GM21390 (cell line): ENCODE measurements at regions not wholly inside any gene's neighbourhood (a gene's known extent, or its start where the extent isn't known, plus 50 kb on each side); places are given as distances from the start of the nearest gene placed in this dataset.

Source experiments
- ATAC-seq: cut with Tn5 transposase; IDR thresholded peaks from one replicate; pipeline ENCODE4 v1.9.1; 2021; ENCODE audit not compliant: unreplicated experiment

GRCh38 chr5:130731839-130732238 lies 433.2 kb downstream of the HINT1 start:
- ATAC-seq = no peak

- no peak for ATAC-seq
These were observed 435.5 kb downstream of the HINT1 start for GRCh38 chr5:130729541-130729940.

- ATAC-seq = no peak
These were observed 437.2 kb downstream of the HINT1 start for GRCh38 chr5:130727830-130728229.

- no peak for ATAC-seq
These were observed 440.4 kb downstream of the HINT1 start for GRCh38 chr5:130724658-130725057.

GRCh38 chr5:130720355-130720754 lies 444.7 kb downstream of the HINT1 start:
- no peak for ATAC-seq

- ATAC-seq = no peak
These were observed 449.5 kb downstream of the HINT1 start for GRCh38 chr5:130715541-130715940.

GRCh38 chr5:130714200-130714599 lies 450.9 kb downstream of the HINT1 start:
- no peak for ATAC-seq

- no peak for ATAC-seq
These were observed 452.7 kb downstream of the HINT1 start for GRCh38 chr5:130712324-130712723.

GRCh38 chr5:130710596-130710995 lies 454.5 kb downstream of the HINT1 start:
- no peak for ATAC-seq

- no peak for ATAC-seq
These were observed 456.3 kb downstream of the HINT1 start for GRCh38 chr5:130708754-130709153.

GRCh38 chr5:130706696-130707095 lies 458.4 kb downstream of the HINT1 start:
- ATAC-seq = no peak

- ATAC-seq = no peak
These were observed 459.7 kb downstream of the HINT1 start for GRCh38 chr5:130705368-130705767.

- no peak for ATAC-seq
These were observed 471.5 kb downstream of the HINT1 start for GRCh38 chr5:130693509-130693908.

- ATAC-seq = no peak
These were observed 472.3 kb downstream of the HINT1 start for GRCh38 chr5:130692770-130693169.

GRCh38 chr5:130689831-130690230 lies 475.2 kb downstream of the HINT1 start:
- no peak for ATAC-seq

- ATAC-seq = no peak
These were observed 477.8 kb downstream of the HINT1 start for GRCh38 chr5:130687085-130687733.

- ATAC-seq = no peak
These were observed 486.4 kb downstream of the HINT1 start for GRCh38 chr5:130678637-130679036.

GRCh38 chr5:130666462-130666861 lies 498.6 kb downstream of the HINT1 start:
- ATAC-seq = no peak

- no peak for ATAC-seq
These were observed 512.9 kb downstream of the HINT1 start for GRCh38 chr5:130652176-130652575.

- ATAC-seq = no peak
These were observed 513.6 kb downstream of the HINT1 start for GRCh38 chr5:130651440-130651839.

- ATAC-seq = no peak
These were observed 521.7 kb downstream of the HINT1 start for GRCh38 chr5:130643321-130643720.

GRCh38 chr5:130642461-130642860 lies 522.6 kb downstream of the HINT1 start:
- no peak for ATAC-seq

GRCh38 chr5:130627145-130627544 lies 537.9 kb downstream of the HINT1 start:
- ATAC-seq = no peak
